GM12892 (cell line): ENCODE measurements at regions not wholly inside any gene's neighbourhood (a gene's known extent, or its start where the extent isn't known, plus 50 kb on each side); places are given as distances from the start of the nearest gene placed in this dataset.

ENCODE experiments used
- POLR2A ChIP-seq: IDR thresholded peaks from 2 replicates; pipeline ENCODE4 v1.6.1; 2011; ENCODE audit warnings: low read depth, low read length, control low read depth
- POLR2AphosphoS5 ChIP-seq: IDR thresholded peaks from 2 replicates; pipeline ENCODE4 v1.6.1; 2011; ENCODE audit warnings: low read depth, low read length, control low read depth

GRCh38 chr22:47738472-47739013 is 976.1 kb downstream of the TBC1D22A start:
- TF ChIP-seq POLR2AphosphoS5 (no peak), POLR2A (no peak)
